HG03280 (cell line): ENCODE measurements at regions not wholly inside any gene's neighbourhood (a gene's known extent, or its start where the extent isn't known, plus 50 kb on each side); places are given as distances from the start of the nearest gene placed in this dataset.

Experiments
- ATAC-seq: cut with Tn5 transposase; IDR thresholded peaks from one replicate; pipeline ENCODE4 v1.9.1; 2021; ENCODE audit warnings: mild to moderate bottlenecking, moderate library complexity; ENCODE audit not compliant: unreplicated experiment

DNA sequence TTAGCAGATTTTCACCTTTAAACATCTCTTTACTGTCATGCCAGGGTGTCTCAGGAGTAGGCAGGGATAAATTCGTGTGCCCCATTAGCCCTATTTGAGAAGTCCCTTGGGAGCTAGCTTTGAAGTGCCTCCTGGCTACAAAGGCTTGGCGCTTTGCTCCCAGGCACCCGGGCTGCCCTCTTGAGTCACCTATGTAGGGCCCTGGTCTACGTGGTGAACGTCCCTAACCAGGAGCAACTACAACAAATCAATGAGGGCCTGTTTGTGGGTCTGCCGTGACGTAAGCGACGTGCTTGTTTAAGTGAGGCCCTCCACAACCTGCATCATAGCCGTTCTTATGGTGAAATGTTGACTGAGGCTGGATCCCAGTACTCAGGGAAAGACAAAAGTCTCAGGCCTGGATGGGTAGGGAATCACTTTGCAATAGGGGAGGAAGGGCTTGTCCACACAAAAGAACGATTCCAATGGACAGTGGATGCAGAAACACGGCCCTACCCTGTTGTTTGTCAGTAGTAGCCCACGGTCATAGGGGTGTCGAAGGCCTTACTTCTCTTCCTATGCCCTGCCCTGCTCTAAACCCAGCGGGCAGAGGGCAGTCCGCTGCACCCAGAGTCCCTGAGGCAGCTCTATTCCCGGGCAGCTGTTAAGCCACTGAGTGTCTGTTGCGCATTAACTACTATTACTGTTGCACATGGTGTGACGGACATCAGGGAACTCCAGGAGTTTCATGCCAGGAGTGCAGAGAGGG lies 93.9 kb downstream of the INHBB start:
- no peak for ATAC-seq

DNA sequence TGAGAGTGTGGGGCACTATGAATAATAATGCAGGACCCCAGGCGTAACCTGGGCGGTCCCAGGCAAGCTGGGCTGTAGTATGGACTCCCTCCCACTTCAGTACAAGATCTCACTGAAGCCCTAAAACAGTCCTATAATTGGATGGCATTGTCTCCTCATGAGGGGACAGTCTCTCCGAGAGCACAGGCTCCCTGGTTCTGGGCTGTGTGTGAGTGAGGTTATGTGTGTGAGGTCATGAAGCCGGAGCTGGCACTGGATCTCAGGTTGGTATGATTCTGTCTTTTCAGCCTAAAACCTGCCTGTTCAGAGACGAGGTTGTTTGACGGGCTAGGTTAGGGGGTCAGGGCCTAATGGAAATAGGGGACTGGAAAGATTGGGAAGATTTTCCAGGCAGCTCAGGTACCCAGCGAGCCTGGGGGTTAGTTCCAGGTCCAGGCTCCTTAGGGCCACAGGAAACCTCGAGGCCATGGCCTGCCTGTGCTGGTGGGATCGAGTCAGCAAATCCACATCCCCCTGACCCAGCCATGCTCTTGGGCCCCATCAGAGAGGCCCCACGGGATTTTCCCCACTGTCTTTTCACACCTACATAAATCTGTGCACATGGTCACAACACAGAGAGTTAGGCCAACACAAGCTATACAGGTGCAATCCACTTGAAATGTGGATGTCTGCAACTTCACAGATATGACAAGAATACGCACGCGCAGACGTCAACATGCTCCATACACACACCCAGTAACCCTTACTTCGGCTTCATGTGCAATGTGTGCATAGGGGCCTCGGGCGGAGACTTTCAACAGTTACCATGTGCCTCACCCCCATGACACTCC lies 94.8 kb downstream of the INHBB start:
- ATAC-seq, result no peak

DNA sequence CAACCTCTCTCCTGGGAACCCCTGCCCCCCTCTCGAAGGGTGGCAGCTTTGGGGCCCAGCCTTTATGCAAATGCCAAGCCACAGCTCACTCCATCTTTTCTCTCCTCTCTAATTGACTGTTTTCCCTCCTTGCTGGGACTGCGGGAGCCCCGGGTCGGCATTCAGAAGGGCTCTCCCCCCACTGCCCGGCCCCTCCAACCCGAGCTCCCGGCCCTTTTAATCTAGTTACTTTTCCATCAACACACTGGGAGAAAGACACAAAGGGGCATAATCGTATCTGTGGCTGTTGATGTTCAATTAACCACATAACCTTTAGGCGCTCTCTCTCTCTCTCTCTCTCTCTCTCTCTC lies 95.4 kb downstream of the INHBB start:
- no peak for ATAC-seq

DNA sequence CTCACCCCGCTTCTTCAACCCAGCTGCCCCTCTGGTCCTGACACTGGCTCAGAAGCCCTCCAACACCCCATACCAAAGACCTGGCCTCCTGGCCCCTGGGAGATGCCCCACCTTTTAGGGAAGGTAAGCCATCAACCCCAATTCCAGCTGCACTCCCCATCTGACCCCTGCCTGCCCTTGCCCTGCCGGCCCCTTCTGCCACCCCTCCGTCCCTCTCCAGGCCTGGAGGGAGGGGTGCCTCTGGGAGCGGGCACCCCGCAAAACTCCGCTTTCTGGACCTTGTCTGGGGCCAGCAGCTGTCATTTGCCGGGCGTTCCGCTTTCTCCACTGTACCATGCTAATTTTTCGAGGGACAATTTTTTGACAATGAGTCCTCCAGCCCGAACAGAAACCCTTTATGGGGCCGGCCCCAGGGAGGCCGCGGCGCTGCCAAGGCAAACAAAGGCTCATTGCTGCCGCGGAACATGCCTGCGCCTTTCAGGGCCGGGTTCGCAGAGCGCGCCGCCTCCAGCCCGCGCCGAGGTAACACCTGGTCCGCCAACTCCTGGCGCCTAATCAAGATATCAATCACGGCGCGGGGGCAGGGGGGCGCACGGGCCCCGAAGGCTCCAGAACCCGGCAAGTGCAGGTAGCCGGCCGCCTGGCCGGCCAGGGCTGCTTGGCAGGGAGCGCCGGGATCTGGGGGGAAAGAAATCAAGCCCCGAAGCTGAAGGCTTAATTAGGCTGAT lies 96.0 kb downstream of the INHBB start:
- ATAC-seq, result no peak

DNA sequence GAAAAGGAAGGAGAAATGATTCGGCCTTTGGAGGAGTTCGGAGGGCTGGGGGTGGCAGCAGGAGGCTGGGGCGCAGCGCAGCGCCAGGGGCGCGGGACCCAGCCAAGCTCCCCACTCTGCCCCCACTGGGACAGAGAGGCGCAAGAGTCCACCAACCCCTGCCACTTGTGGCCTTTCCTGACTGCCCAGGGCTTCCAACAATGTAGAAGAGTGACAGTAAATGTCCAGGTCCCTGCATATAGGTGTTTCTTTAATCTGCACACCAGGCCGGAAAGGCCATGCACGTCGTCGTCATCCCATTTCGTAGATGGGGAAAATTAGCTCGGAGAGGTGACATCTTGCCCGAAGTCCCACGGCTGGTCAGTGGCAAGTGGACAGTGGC lies 96.6 kb downstream of the INHBB start:
- ATAC-seq, result no peak

DNA sequence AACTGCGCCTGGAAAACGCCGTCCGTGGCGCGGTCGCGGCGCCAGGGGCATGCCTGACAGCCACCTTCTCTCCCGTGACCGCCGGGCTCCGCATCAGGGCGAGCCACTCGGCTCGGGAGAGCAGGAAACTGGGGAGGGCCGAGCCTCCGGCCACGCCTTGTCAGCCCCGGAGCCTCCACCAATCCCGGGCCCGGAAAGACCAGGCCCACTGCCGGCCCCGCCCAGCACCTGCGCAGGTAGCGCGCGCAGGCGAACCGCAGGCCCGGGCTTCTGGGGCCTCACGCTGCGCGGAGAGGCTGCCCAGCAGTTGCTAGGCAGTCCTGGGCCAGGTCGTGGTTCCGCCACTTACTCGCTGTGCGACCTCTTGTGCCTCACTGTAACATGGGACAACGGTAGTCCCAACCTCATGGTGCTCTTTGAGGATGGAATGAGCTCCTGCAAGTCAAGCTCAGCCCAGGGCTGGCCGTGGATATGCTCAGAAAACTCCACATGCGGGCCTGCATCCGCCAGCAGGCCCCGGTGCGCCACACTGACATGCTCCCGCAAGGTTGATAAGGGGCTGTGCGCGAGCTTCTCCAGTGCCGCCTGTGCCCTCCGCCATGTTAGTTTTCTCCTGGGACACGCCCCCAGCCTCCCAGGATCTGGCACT lies 97.1 kb downstream of the INHBB start:
- ATAC-seq, result no peak

DNA sequence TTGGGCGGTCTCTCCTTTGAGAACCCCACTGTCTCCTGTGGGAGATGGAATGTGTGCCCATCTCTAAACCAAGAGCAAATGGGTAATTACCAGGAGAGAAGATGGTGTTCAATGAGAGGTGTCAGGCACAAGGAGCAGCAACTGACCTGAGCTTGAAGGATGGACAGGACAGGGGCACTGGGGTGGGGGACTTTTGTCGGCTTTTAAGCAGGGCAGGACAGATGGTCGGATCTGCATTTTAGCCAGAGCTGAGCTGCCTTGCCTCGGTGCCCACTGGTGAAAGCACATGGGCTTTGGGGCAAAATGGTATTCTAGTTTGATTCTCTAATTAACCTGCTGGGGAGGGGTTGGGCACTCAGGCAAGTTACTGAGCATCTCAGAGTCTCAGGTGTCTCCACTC lies 98.0 kb downstream of the INHBB start:
- ATAC-seq, result no peak

DNA sequence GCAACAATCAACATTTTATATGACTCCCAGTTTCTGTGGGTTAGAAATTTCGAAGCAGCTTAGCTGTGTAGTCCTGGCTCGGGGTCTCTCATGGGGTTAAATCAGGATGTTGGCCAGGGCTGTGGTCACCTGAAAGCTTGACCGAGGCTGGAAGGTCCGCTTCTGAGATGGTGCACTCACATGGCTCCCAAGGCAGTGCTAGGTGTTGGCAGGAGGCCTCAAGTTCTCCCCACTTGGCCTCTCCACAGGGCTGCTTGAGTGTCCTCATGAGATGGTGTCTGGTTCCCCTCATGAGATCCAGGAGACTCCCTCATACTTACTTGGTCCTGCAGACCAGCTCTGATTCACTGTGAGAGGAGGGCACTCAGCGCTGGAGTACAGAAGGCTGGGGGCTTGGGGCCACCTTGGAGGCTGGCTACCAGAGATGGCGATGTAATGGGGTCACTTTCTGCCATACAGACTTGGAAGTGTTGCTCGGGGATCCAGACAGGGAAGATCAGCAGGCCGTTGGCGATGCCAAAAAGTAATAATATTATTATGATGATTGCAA lies 98.8 kb downstream of the INHBB start:
- ATAC-seq, result no peak

DNA sequence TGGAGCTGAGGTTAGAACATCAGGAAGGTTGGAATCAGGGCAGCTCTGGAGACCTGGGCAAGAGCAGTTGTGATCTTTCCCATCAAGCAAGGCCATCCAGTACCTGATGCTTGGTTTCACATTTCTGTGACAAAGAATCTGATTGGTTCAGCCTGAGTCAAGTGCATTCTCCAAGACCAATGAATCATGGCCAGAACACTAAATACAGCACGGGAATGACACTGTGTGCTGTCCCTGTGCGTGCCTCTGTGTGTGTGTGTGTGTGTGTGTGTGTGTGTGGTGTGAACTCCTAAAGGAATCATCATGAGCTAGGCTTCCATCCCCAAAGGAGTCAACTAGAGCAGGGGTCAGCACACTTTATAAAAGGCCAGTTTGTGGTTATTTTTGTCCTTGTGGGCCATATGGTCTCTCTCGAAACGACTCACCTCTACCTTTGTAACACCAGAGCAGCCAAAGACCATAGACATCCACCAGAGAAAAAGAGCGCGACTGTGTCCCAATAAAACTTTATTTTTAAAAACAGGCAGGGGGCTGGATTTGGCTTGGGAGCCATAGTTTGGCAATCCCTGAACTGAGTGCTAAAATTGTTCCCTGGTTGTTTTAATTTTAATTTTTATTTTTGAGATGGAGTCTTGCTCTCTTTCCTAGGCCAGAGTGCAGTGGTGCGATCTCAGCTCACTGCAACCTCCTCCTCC lies 99.7 kb downstream of the INHBB start:
- no peak for ATAC-seq

DNA sequence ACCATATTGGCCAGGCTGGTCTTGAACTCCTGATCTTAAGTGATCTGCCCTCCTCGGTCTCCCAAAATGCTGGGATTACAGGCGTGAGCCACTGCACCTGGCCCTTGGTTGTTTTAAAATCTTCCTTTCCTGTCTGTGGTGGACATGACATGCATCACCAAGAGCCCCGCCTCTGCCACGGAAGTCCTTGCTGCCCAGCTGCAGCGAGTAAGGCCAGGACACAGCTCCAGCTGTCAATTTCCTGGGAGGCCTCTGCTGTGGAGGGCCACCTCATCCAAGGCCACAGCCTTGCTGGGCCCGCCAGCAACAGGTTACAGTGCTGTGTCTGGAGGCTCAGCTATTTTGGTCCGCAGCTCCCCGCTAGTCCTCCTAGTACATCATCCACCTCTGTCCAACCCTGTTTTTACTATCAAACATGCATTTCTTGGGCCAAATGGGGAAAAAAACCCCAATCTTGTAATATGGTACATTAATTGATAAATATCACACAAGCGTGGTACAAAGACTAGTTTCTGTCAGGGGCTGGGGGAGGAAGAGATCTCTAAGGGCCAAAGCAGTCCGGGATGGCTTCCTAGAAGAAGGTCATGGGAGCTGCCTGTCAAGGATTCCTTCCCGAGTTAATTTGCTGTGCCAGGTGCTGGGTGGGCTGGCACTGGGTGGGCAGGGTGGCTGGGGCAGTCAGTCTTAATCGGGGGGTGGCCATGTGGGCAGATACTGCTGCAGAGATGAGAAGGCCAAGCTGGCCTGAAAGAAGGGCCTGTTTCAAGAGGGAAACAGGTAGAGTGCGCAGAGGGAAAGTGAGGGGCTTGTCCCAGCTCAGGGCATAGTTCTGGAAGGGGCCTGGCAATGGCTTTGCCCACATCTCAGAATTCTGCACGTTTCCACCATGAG lies 100.5 kb downstream of the INHBB start:
- ATAC-seq, result no peak

DNA sequence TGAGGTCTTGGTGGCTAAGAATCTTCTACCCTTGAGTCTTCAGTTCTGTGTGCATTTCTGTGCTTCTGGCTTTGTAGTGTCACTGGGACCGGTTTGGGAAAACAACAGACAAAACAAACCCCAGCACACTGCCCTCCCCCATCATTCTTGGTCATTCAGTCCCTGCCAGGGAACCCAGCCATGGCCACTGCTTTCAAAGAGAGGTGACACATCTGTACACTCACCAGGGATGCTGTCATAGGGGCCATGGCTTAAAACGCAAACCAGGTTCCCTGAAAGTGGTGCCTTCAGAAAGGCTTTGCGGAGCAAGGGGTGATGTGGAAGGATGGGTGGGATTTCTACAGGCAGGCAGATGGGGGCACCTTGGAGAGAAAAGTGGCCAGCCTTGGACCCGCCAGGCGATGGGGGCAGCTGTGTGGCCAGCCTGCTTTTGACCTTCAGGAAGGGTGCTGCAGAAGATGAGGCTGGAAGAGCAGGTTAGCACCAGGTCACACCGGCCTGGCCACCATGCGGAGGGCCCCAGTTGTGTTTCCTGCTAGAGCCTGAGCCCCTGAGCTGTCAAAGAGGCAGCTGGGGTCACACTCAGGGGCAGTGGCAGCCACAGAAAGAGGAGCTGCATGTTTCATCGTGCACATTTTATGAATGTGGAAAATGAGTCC lies 101.3 kb downstream of the INHBB start:
- ATAC-seq, result no peak

DNA sequence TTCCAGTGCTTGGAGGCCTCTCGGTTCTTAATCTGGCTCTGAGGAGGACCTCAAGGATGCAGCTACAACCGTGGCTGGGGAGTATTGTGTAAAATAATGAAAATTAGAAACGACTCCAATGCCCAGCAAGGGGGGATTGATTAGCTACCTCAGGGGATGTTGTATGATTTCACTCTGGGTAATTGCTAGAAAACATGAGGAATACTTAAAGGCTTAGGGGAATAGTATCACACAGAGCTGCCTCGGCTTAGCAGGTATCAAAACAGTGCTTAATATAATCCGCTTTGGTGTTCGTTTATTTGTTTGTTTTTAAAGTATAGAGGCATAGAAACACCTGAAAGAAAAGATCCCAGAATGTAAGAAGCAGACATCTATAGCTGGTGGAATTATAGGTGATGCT lies 102.5 kb downstream of the INHBB start:
- no peak for ATAC-seq

DNA sequence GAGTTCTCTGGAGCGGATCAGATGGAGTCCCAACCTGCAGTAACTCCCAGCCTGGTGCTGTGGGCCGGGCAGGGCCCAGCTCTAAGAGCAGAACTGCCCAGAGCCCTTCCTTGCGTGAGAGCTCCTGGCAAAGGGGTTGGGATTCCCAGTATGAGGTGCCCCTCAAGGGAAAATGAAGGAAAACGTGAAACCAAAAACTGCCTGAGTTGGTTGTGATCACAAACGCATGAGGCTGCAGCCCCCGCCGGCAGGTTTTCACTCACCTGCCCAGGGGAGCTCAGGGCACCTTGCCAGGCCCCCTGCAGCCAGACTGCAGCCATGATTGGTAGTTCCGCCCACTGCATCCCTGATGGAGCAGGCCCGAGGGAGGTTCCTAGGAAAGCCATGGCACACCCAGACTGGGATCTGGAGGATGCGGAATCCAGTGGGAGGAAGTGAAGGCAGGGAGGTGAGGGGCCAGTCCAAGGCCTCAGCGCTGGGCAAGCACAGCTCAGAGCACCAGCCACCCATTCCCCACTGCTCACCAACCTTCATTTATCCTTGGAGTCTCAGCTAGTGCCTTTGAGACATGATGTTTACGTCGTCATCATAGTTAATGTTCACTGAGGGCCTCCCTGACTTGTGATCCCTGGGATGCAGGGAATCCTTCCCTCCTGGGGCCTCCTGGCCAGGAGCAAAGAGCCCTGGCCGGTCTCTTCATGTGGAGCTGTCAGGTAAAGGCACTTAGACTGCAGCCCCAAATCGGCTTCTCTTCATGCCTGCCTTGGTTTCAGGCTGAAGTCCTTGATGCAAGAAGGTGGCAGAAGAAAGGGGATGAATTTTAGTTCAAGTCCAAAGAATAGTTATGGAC lies 103.2 kb downstream of the INHBB start:
- ATAC-seq, result no peak

DNA sequence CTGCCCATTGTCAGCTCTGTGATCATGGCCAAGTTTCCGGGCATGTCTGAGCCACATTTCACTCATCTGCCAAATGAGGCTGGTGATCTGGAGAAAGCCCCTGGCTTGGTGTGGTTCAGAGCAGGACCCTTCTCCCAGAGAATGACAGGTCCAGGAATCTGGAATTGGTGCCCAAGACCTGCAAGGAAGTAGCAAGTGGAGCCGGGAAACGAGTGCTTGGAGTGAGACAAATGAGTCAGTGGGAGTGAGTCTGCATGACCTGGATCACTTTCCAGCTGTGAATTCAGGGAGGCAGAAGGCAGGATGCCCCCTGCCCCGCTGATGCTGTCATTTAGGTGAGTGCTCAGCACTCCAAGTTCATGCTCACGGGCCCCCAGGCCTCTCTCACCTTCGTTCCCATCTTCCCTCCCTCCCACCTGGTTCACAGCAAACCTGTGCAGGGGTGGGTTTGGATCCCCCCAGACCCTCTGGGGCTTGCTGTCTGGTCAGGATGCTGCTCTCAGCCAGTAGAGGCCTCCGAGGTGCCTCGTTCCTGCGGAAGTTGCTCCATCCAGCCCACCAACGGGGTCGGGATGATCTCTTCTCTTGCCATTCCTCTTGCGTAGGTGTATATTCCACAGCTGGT lies 104.4 kb downstream of the INHBB start:
- ATAC-seq, result no peak

DNA sequence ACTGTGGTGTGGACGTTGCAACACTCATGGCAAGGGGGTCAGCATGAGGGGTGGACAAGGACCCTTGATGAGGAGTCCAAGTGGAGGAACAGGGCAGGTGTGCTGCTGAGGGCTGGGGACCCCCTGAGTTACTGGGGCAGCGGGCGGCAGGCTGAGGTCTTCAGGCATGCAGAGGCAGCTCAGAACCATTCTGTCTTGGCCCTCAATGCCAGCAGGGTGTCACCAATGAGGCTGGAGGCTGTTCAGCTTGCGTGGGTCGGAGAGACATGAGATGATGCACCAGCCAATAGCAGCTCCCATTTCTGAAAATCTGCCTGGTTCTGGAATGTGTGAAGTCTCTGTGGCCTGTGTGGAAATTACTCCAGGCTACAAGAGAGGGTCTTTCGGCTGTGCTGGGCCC lies 105.4 kb downstream of the INHBB start:
- no peak for ATAC-seq

DNA sequence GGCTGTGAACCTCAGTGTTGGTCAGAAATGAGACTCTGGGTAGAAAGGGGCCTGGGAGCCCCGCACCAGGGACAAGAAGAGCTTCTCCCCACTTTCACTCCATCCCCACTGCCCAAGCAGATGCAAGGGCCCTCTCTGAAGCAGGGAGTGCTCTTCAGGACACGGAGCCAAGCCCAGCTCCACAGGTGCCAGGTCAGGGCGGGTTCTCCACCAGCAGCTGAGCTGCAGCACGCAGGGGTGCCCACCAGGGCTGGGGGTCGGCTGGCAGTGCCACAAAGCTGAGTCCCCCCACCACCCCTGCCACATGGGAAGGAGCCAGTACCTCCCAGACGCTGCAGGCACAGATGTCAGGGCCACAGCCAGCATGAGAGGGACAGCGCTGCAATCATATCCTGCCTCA lies 106.2 kb downstream of the INHBB start:
- no peak for ATAC-seq

DNA sequence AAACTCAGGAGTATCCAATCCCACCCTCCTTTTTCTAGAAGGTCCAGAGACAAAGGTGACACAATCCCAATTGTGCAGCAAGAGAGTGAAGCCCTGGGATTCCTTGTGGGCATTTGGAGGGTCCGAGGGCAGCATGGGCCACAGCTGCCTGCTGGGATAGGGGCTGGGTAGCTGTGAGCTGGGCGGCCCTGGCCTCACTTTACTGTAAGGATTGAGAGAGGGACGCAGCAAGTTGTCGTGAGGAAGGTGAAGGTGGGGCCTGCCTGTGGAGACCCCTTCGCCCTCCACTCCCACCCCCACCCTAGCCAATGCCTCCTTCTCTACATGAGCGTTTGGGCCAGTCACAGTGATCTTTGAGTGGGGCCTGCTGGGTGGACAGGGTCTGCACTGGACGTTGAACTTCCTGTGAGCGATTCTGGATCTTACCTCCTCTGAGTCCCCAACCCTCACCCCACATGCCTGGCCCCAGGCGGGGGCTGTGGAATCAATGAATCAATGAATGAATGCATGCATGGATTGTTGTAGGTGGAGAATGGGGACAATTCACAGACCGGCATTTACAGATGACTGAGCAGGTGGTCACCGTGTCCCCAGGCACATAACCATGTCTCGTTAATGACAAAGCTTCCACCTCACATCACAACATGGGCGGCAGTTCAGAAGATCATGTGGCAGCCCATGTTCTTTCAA lies 107.2 kb downstream of the INHBB start:
- ATAC-seq, result no peak
